Right lobe of liver (tissue), 6 donors: ENCODE measurements at regions not wholly inside any gene's neighbourhood (a gene's known extent, or its start where the extent isn't known, plus 50 kb on each side); places are given as distances from the start of the nearest gene placed in this dataset.

Experiments used
- ATAC-seq, 4 donors: fragments of 200-7000 bp; cut with Tn5 transposase; one replicate each; pipeline ENCODE4 v1.9.1; 2020; ENCODE audit warnings: mild to moderate bottlenecking in 4 of 4, moderate library complexity in 4 of 4
- DNase-seq, 3 donors: peaks; one replicate each; pipeline ENCODE4 v3.0.0-alpha.2; 2020
- H3K27ac ChIP-seq, 3 donors: fragments of 200-600 bp; one replicate each; pipeline ENCODE4 v1.8.0; 2022
- H3K27me3 ChIP-seq, 2 donors: fragments of 200-600 bp; one replicate each; pipeline ENCODE4 v1.8.0; 2022
- H3K36me3 ChIP-seq, 4 donors: fragments of 200-600 bp; sonication (generic) in 1 of 4; one replicate each; pipeline versions ENCODE4 v1.5.1 to v1.8.0; 2017 to 2022; ENCODE audit warnings: control low read depth in 1 of 4
- H3K4me1 ChIP-seq, 4 donors: fragments of 200-600 bp; sonication (generic) in 1 of 4; one replicate each; pipeline versions ENCODE4 v1.5.1 to v1.8.0; 2017 to 2022; ENCODE audit warnings: control low read depth in 1 of 4
- H3K4me3 ChIP-seq, 3 donors: fragments of 200-600 bp; one replicate each; pipeline ENCODE4 v1.8.0; 2022
- H3K9me3 ChIP-seq, 4 donors: fragments of 200-600 bp; sonication (generic) in 1 of 4; one replicate each; pipeline versions ENCODE4 v1.5.1 to v1.8.0; 2017 to 2022; ENCODE audit warnings: control low read depth in 1 of 4
- POLR2A ChIP-seq: fragments of 450-650 bp; IDR thresholded peaks from one replicate; pipeline ENCODE4 v1.6.1; 2017; ENCODE audit warnings: antibody characterized with exemption, mild to moderate bottlenecking
- WGBS: methylation state at CpG from one replicate; pipeline ENCODE4 v1.1.6; 2018; ENCODE audit warnings: low coverage, low lambda C conversion rate; ENCODE audit not compliant: insufficient coverage; ENCODE audit errors: missing lambda C conversion rate; 5-methylcytosine and 5-hydroxymethylcytosine counted together
- intact Hi-C, 2 donors: fragments of 100-400 bp; cut with DNase I; formaldehyde crosslinking; loops; one replicate each; pipeline versions ENCODE4 v1.11.2 to v1.14.1; 2022
- TF ChIP-seq, protein P1 (sequence below), 4 donors: fragments of 200-600 bp in 3 of 4; fragments of 450-650 bp in 1 of 4; IDR thresholded peaks; one replicate each; pipeline versions ENCODE4 v1.5.1 to v1.8.0; 2016 to 2022; ENCODE audit warnings: antibody characterized with exemption in 4 of 4, mild to moderate bottlenecking in 2 of 4
- donor health status: DM: no; HTN: yes; CAD: no.
- donor health status: DM: no; HTN: no; CAD: no.
- donor health status: DM: no; HTN: no; CAD: no.
- donor health status: DM: no; HTN: yes; CAD: no.
- donor health status: DM: no; HTN: yes; CAD: no.

DNA sequence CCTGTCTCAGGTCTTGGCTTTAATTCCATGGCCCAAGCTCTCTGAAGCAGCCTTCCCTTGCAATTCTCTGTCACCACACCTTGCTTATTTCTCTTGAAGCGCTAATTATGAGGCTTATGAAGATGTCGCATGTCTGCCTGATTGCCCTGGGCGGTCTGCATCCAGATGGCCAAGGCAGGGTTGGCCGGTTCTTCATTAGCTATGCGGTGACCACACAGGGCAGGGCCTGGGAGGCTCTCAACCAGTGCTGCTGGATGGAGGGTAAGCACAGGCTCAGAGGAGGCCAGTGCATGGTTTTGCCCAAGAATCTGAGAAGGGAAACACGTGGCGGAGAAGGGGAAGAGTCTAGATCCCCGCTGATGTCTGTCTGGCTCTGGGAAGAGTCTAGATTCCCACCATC is 528.7 kb downstream of the CDH26 start:
- DNase-seq (no peak), ATAC-seq (no peak)
- intact Hi-C loops: no loop called here
- H3K4me1 ChIP-seq: no peaks in the 10 kb centered on the region
- no peak overlapping the region for H3K4me3 ChIP-seq
- H3K9me3 ChIP-seq: no peaks in the 10 kb centered on the region
- no peaks in the 10 kb centered on the region for H3K27me3 ChIP-seq
- H3K36me3 ChIP-seq: no peaks in the 10 kb centered on the region
- no peak for TF ChIP-seq POLR2A
- TF ChIP-seq, protein P1, sequence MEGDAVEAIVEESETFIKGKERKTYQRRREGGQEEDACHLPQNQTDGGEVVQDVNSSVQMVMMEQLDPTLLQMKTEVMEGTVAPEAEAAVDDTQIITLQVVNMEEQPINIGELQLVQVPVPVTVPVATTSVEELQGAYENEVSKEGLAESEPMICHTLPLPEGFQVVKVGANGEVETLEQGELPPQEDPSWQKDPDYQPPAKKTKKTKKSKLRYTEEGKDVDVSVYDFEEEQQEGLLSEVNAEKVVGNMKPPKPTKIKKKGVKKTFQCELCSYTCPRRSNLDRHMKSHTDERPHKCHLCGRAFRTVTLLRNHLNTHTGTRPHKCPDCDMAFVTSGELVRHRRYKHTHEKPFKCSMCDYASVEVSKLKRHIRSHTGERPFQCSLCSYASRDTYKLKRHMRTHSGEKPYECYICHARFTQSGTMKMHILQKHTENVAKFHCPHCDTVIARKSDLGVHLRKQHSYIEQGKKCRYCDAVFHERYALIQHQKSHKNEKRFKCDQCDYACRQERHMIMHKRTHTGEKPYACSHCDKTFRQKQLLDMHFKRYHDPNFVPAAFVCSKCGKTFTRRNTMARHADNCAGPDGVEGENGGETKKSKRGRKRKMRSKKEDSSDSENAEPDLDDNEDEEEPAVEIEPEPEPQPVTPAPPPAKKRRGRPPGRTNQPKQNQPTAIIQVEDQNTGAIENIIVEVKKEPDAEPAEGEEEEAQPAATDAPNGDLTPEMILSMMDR (IDR thresholded peaks at IDR 0.05): no peak
- no peak overlapping the region for H3K27ac ChIP-seq
- 83% methylated on average over 8 of the region's 8 CpGs for WGBS

DNA sequence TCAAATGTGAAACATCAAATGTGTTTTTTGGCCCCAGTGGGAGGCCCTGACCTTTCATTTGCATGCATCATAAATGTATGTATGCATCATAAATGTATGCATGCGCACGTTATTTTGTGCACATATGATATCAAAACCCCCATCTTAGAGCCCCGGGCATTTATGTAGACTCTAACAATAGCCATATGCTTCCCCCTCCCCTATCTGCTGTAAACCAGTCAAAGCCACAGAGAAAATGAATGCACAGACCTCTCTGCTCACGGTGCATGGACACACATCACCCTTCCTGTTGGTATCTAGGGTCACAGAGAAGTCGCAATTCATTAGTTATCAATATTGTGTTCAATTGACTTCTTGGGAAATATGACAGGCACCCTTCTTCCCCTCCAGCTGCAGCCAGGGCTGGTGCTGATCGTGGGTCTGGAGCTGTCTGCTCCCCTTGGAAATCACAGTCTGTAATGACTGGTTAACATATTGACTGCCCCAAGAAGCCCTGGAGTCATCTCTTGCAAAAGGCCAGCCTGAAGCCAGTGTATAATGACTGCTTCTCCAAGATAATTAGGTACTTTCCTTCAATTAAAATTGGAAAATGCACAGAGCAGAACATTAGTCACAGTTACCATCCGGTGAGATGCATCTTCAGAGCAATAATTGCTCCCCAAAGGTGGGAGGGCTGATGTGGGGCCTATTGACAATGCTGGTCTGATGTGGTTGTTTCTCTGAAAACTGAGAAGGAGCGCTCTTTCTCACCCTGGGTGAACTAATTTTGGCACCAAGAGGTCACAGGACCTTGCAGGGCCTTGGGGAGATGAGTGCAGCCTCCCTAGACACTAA is 532.2 kb downstream of the CDH26 start:
- H3K27me3 ChIP-seq: no peaks in the 10 kb centered on the region
- ATAC-seq (no peak), DNase-seq (no peak)
- intact Hi-C loops: no loop called here
- no peak overlapping the region for H3K4me3 ChIP-seq
- H3K4me1 ChIP-seq: no peaks in the 10 kb centered on the region
- H3K36me3 ChIP-seq: no peaks in the 10 kb centered on the region
- H3K9me3 ChIP-seq: no peaks in the 10 kb centered on the region
- TF ChIP-seq POLR2A: no peak
- TF ChIP-seq, protein P1 (IDR thresholded peaks at IDR 0.05): no peak
- no peak overlapping the region for H3K27ac ChIP-seq
- WGBS: 52% methylated on average over 8 of the region's 8 CpGs

DNA sequence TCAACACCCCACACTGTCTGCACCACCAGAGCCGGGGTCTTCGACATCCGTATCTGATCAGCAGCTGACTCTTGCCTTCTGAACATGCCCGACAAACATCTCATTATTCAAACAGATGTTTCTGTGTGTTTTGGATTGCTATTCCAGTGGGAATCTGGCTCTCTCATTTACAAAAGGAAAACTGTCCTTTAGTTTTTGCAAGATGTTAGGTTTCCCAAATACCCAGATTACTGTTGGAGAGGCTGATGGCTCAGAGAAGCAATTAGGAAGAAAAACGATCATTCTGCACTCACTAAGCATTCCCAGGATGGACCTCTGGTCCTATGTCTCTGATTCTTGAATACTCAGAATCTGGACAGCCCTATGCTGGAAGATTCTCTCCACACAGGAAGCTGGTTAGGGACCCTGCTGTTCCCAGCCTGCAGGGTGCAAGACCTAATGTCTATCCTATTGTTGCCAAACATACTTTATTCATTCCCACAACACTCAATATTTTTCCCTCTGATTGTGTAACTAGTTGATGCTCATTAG is 532.9 kb downstream of the CDH26 start:
- ATAC-seq: no peak
- Histone ChIP-seq H3K9me3 (no peaks in the 10 kb centered on the region), H3K4me1 (no peaks in the 10 kb centered on the region), H3K36me3 (no peaks in the 10 kb centered on the region), H3K27ac (no peak overlapping the region), H3K27me3 (no peaks in the 10 kb centered on the region), H3K4me3 (no peak overlapping the region)
- DNase-seq: no peak
- intact Hi-C loops: no loop called here
- WGBS: 67% methylated on average over 5 of the region's 5 CpGs
- TF ChIP-seq, protein P1 (IDR thresholded peaks at IDR 0.05): no peak
- TF ChIP-seq POLR2A: no peak

DNA sequence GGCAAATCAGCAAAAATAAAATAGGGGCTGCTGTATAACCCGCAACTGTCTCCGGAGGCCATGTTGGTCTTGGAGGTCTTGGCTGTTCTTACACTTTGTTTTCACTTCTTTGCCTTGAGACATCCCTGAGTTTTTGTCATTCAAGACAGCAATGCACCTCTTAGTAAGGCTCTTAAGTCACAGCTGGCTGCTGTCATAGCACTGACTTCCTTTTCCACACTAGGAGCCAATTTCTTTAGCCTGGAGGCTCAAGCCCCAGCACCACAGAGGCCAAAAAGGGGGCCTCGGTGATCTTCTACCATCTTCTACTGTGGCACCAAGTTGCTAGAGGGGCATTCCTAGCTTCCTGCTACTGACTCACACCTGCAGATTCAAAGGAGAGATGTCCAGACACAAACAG is 536.3 kb downstream of the CDH26 start:
- Histone ChIP-seq H3K27me3 (no peaks in the 10 kb centered on the region), H3K9me3 (no peaks in the 10 kb centered on the region), H3K4me3 (no peak overlapping the region), H3K36me3 (no peaks in the 10 kb centered on the region), H3K4me1 (no peaks in the 10 kb centered on the region), H3K27ac (no peak overlapping the region)
- 68% methylated on average over 3 of the region's 3 CpGs for WGBS
- no peak for TF ChIP-seq POLR2A
- TF ChIP-seq, protein P1 (IDR thresholded peaks at IDR 0.05): no peak
- ATAC-seq (no peak), DNase-seq (no peak)
- intact Hi-C loops: no loop called here
